Liver (tissue), 8 donors: ENCODE measurements at regions not wholly inside any gene's neighbourhood (a gene's known extent, or its start where the extent isn't known, plus 50 kb on each side); places are given as distances from the start of the nearest gene placed in this dataset.

Source experiments
- DNase-seq: peaks from one replicate; pipeline ENCODE4 v3.0.0-alpha.2; 2017; ENCODE audit warnings: low spot score
- H3K27ac ChIP-seq, 2 donors: one replicate each; pipeline ENCODE4 v1.7.0; 2013; ENCODE audit warnings: inconsistent platforms in 2 of 2, low read length in 2 of 2, control low read depth in 1 of 2, low read depth in 1 of 2, mild to moderate bottlenecking in 1 of 2
- H3K27me3 ChIP-seq, 4 donors: one replicate each; pipeline versions ENCODE4 v1.6.1 to v1.7.0; 2013; ENCODE audit warnings: low read length in 3 of 4, inconsistent platforms in 1 of 4, mild to moderate bottlenecking in 1 of 4, moderate library complexity in 1 of 4; ENCODE audit not compliant: control insufficient read depth in 4 of 4, insufficient read depth in 4 of 4
- H3K36me3 ChIP-seq, 4 donors: one replicate each; pipeline versions ENCODE4 v1.6.1 to v1.7.0; 2013; ENCODE audit warnings: low read length in 3 of 4, mild to moderate bottlenecking in 3 of 4, low read depth in 1 of 4, moderate library complexity in 1 of 4; ENCODE audit not compliant: control insufficient read depth in 4 of 4, insufficient read depth in 3 of 4
- H3K4me1 ChIP-seq, 4 donors: one replicate each; pipeline versions ENCODE4 v1.6.1 to v1.7.0; 2013; ENCODE audit warnings: low read length in 3 of 4, mild to moderate bottlenecking in 3 of 4, moderate library complexity in 1 of 4; ENCODE audit not compliant: control insufficient read depth in 4 of 4, insufficient read depth in 4 of 4
- H3K4me3 ChIP-seq, 3 donors: one replicate each; pipeline versions ENCODE4 v1.6.1 to v1.7.0; 2013; ENCODE audit warnings: low read length in 3 of 3, control low read depth in 1 of 3, low read depth in 1 of 3, mild to moderate bottlenecking in 1 of 3
- H3K9ac ChIP-seq, 2 donors: one replicate each; pipeline ENCODE4 v1.7.0; 2013; ENCODE audit warnings: low read length in 2 of 2, mild to moderate bottlenecking in 2 of 2, moderate library complexity in 2 of 2, control low read depth in 1 of 2, low read depth in 1 of 2
- H3K9me3 ChIP-seq, 4 donors: one replicate each; pipeline versions ENCODE4 v1.6.1 to v1.7.0; 2013; ENCODE audit warnings: low read length in 3 of 4; ENCODE audit not compliant: control insufficient read depth in 4 of 4
- HNF4A ChIP-seq, 2 donors: conservative IDR thresholded peaks; 2 replicates each; pipeline ENCODE4 v1.6.1; 2016; ENCODE audit warnings: antibody characterized with exemption in 2 of 2, mild to moderate bottlenecking in 2 of 2
- HNF4G ChIP-seq: IDR thresholded peaks from 2 replicates; pipeline ENCODE4 v1.6.1; 2016; ENCODE audit warnings: antibody characterized with exemption
- JUND ChIP-seq, 2 donors: IDR thresholded peaks; 2 replicates each; pipeline ENCODE4 v1.6.1; 2016; ENCODE audit warnings: antibody characterized with exemption in 2 of 2
- RXRA ChIP-seq, 2 donors: IDR thresholded peaks; 2 replicates each; pipeline ENCODE4 v1.6.1; 2017 to 2018; ENCODE audit warnings: antibody characterized with exemption in 2 of 2, mild to moderate bottlenecking in 1 of 2
- WGBS: extraction: QIAGEN DNeasy Blood & Tissue Kit; methylation state at CpG from one replicate; pipeline ENCODE4 v1.1.7; 2013; 5-methylcytosine and 5-hydroxymethylcytosine counted together
- TF ChIP-seq, protein P1 (sequence below): IDR thresholded peaks from 2 replicates; pipeline ENCODE4 v1.6.1; 2016; ENCODE audit warnings: antibody characterized with exemption
- TF ChIP-seq, protein P2 (sequence below): fragments of 150-350 bp; IDR thresholded peaks from 2 replicates; pipeline ENCODE4 v1.5.1; 2017; ENCODE audit warnings: improper control_type of control experiment, low read depth, low read length; ENCODE audit not compliant: missing input control
- TF ChIP-seq, protein P3 (sequence below): IDR thresholded peaks from 2 replicates; pipeline ENCODE4 v1.6.1; 2016; ENCODE audit warnings: antibody characterized with exemption
- TF ChIP-seq, protein P4 (sequence below): IDR thresholded peaks from 2 replicates; pipeline ENCODE4 v1.6.1; 2016; ENCODE audit warnings: antibody characterized with exemption, mild to moderate bottlenecking
- donor health status: healthy.
- donor health status: healthy.
- donor health status: healthy.
- donor health status: healthy.
- donor health status: healthy.

DNA sequence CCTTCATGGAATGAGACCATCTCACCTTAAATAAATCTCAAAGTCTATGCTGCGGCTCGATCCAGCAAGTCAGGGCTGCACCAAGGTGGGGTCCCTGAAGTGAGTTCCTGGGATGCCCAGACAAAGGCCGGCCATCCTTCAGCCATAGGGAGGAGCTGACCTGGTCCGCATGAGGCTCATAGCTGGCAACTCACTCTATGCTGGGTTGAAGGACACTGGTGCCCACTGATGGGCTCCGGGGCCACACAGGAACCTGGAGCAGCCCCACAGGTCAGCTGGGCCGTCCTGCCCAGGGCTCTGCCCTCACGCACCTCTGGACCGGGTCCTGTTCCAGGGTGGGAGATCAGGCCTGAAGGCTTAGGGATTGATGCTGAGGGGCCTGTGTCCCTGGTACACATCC, 1339.3 kb downstream of the TBC1D22A start (continued):
- TF ChIP-seq, protein P1, sequence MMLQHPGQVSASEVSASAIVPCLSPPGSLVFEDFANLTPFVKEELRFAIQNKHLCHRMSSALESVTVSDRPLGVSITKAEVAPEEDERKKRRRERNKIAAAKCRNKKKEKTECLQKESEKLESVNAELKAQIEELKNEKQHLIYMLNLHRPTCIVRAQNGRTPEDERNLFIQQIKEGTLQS: no peak
- TF ChIP-seq HNF4G (no peak), JUND (IDR thresholded peaks at IDR 0.05) (no peak)
- TF ChIP-seq, protein P2, sequence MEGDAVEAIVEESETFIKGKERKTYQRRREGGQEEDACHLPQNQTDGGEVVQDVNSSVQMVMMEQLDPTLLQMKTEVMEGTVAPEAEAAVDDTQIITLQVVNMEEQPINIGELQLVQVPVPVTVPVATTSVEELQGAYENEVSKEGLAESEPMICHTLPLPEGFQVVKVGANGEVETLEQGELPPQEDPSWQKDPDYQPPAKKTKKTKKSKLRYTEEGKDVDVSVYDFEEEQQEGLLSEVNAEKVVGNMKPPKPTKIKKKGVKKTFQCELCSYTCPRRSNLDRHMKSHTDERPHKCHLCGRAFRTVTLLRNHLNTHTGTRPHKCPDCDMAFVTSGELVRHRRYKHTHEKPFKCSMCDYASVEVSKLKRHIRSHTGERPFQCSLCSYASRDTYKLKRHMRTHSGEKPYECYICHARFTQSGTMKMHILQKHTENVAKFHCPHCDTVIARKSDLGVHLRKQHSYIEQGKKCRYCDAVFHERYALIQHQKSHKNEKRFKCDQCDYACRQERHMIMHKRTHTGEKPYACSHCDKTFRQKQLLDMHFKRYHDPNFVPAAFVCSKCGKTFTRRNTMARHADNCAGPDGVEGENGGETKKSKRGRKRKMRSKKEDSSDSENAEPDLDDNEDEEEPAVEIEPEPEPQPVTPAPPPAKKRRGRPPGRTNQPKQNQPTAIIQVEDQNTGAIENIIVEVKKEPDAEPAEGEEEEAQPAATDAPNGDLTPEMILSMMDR: no peak

DNA sequence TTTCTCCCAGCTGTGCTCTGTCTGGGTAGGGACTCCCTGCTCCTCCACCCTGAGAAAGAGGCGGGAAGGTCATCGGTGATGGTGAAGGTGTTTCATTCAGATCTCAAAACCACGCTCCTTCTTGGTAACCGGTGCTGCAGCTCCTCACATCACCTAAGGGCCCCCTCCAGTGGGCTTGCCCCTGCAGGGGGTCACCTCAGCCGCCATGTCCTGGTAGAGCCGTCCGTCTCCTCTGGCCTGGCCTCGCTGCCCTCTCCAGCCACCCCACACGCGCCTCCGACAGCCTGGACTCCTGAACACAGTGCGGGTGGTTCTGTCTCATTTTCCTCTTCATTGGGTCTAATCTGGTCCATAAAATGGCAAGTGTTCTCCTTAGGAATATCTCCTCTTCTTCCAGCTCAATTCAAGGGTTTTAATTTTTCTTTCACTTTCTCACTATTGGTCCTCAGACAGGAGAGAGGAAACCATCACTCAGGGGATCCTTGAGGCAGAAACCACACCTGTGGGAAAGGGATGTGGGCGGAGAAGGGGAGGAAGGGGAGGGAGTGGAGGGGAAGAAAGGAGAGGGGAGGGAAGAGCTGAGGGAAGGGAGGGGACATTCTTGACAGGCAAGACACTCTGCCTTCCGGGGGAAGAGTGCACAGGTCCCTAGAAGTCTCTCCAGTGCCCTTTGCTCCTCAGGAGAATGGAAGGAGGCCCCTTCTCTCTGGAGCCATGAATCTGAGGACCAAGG, 1338.4 kb downstream of the TBC1D22A start:
- DNase-seq: no peak
- TF ChIP-seq, protein P1: no peak
- TF ChIP-seq JUND (IDR thresholded peaks at IDR 0.05) (no peak), RXRA (IDR thresholded peaks at IDR 0.05) (no peak), HNF4A (conservative IDR thresholded peaks at IDR 0.05) (no peak)
- TF ChIP-seq, protein P3, sequence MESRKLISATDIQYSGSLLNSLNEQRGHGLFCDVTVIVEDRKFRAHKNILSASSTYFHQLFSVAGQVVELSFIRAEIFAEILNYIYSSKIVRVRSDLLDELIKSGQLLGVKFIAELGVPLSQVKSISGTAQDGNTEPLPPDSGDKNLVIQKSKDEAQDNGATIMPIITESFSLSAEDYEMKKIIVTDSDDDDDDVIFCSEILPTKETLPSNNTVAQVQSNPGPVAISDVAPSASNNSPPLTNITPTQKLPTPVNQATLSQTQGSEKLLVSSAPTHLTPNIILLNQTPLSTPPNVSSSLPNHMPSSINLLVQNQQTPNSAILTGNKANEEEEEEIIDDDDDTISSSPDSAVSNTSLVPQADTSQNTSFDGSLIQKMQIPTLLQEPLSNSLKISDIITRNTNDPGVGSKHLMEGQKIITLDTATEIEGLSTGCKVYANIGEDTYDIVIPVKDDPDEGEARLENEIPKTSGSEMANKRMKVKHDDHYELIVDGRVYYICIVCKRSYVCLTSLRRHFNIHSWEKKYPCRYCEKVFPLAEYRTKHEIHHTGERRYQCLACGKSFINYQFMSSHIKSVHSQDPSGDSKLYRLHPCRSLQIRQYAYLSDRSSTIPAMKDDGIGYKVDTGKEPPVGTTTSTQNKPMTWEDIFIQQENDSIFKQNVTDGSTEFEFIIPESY: no peak
- TF ChIP-seq, protein P2: no peak
- TF ChIP-seq, protein P4, sequence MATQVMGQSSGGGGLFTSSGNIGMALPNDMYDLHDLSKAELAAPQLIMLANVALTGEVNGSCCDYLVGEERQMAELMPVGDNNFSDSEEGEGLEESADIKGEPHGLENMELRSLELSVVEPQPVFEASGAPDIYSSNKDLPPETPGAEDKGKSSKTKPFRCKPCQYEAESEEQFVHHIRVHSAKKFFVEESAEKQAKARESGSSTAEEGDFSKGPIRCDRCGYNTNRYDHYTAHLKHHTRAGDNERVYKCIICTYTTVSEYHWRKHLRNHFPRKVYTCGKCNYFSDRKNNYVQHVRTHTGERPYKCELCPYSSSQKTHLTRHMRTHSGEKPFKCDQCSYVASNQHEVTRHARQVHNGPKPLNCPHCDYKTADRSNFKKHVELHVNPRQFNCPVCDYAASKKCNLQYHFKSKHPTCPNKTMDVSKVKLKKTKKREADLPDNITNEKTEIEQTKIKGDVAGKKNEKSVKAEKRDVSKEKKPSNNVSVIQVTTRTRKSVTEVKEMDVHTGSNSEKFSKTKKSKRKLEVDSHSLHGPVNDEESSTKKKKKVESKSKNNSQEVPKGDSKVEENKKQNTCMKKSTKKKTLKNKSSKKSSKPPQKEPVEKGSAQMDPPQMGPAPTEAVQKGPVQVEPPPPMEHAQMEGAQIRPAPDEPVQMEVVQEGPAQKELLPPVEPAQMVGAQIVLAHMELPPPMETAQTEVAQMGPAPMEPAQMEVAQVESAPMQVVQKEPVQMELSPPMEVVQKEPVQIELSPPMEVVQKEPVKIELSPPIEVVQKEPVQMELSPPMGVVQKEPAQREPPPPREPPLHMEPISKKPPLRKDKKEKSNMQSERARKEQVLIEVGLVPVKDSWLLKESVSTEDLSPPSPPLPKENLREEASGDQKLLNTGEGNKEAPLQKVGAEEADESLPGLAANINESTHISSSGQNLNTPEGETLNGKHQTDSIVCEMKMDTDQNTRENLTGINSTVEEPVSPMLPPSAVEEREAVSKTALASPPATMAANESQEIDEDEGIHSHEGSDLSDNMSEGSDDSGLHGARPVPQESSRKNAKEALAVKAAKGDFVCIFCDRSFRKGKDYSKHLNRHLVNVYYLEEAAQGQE: no peak
- H3K9me3 ChIP-seq: peaks cover 0 to 3% (median under 1%) of the 10 kb centered on the region in 4 donors
- no peaks in the 10 kb centered on the region for H3K36me3 ChIP-seq
- H3K4me1 ChIP-seq: no peaks in the 10 kb centered on the region
- H3K27me3 ChIP-seq: peaks cover 0 to 2% (median 0%) of the 10 kb centered on the region in 4 donors
- no peak overlapping the region for H3K9ac ChIP-seq
- no peak overlapping the region for H3K27ac ChIP-seq
- no peak overlapping the region for H3K4me3 ChIP-seq
- WGBS: 77% methylated on average over 14 of the region's 14 CpGs
